ENCODE measurements at regions not wholly inside any gene's neighbourhood (a gene's known extent, or its start where the extent isn't known, plus 50 kb on each side); places are given as distances from the start of the nearest gene placed in this dataset.
A peak's percentile ranks its signal among the peaks of the same experiment; 100 is the strongest.

DNA sequence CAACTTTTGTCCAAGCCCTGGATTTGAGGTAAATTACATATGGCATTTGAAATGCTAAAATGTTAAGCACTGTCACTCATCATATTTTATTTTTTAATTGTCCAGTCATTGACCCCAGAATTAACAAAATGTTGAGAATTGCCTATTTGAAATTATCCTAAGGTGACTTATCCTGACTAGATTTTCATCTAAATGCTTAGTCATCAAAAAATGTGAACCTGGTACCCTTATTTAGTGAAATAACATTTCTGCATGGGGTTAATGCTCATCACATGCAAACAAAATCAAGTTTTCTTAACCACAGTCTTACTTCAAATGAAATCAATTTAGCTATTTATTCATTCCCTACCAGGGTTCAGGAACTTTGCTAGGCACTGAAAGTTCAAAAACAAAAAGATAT is 232.0 kb upstream of the DCN start:
- no peak for DNase-seq (ENCODE audit: low read depth)
- TF ChIP-seq, protein P1, sequence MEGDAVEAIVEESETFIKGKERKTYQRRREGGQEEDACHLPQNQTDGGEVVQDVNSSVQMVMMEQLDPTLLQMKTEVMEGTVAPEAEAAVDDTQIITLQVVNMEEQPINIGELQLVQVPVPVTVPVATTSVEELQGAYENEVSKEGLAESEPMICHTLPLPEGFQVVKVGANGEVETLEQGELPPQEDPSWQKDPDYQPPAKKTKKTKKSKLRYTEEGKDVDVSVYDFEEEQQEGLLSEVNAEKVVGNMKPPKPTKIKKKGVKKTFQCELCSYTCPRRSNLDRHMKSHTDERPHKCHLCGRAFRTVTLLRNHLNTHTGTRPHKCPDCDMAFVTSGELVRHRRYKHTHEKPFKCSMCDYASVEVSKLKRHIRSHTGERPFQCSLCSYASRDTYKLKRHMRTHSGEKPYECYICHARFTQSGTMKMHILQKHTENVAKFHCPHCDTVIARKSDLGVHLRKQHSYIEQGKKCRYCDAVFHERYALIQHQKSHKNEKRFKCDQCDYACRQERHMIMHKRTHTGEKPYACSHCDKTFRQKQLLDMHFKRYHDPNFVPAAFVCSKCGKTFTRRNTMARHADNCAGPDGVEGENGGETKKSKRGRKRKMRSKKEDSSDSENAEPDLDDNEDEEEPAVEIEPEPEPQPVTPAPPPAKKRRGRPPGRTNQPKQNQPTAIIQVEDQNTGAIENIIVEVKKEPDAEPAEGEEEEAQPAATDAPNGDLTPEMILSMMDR (IDR thresholded peaks at IDR 0.05; ENCODE audit: insufficient read depth, low read depth, low read length) = no peak
- no peak overlapping the region for H3K4me3 ChIP-seq (ENCODE audit: low read depth, low read length)

DNA sequence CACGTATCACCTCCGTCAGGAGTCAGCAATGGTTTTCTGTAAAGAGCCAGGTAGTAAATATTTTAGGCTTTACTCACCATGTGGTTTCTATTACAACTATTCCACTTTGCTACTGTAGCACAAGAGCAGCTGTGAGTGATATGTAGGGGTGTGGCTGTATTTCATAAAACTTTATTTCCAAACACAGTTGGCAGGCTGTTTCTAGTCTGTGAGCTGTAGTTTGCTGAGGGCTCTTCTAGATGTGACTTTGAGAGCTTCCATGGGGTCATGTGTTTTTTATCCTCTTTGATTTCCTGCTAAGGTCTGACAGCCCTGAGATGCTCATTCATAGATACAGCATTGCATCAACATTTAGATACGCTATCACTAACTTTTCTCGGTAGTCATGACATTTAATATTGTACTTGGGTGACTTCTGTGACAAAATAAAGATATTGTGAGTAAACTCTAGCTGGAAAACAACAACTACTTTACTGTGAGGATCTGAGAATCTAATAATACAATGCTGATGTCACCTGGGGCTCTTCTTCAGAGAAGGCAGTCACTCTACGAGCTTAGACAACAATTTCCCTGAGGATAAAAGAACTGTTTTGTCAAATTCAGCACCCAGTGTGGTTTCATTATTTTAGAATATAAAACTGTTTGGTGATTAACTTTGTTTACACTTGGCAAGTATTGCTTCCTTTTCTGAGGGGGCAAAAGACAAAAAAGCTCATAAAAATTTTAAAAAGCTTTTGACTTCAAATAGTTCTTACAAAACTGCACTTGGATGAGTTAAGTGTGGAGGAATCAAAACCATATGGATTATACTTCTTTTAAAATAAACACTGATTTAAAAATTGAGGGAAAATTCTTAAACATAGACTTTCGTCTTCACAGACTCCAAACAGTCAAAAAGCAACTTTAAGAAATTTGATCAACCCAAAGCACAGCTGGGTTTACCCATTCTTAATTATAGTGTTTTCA is 231.2 kb upstream of the DCN start:
- TF ChIP-seq, protein P1 (IDR thresholded peaks at IDR 0.05; ENCODE audit: insufficient read depth, low read depth, low read length) = no peak
- DNase-seq (ENCODE audit: low read depth) = peak; percentile 75

DNA sequence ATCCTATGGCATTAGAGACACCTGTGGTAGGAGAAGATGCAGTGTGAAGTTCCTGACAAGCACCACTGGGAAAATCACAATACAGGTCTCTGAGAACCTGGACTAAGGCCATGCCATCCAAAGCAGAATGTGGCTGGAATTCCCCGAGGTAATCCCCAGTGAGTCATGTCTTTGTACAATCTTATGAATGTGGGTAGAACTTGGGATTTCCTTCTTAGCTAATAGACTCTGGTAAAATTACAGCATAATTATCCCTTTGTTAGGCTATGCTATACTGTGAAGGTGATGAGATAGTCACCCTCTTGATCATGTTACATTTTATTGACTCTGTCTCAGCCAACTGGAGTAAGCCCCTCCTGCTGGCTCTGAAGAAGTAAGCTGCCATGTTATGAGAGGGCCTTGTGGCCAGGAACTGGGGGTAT is 224.3 kb upstream of the DCN start:
- TF ChIP-seq, protein P1 (IDR thresholded peaks at IDR 0.05; ENCODE audit: insufficient read depth, low read depth, low read length) = no peak
- H3K4me3 ChIP-seq (ENCODE audit: low read depth, low read length) = no peak overlapping the region
- DNase-seq (ENCODE audit: low read depth) = no peak

More for the DNA sequence above, 231.2 kb upstream of the DCN start:
- H3K4me3 ChIP-seq (ENCODE audit: low read depth, low read length) = no peak overlapping the region

DNA sequence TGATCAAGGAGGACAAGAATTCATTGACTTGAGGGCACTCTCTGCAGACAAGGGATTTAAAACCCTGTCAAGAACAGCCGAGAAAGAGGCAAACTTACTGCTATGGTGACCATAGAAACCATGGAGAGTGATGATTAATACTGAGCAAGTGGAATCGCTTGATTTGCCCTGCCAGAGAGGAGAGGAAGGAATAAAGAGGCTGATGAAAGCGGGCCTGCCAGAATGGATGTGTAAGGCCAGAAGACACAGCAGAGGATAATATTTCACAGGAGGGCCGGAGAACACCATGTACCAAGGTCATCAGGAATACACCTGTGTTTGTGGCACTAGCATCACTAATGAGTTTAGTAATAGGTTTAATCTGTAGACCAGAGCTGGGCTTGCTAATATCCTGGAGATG is 221.8 kb upstream of the DCN start:
- no peak for DNase-seq (ENCODE audit: low read depth)
- H3K4me3 ChIP-seq (ENCODE audit: low read depth, low read length) = no peak overlapping the region
- TF ChIP-seq, protein P1 (IDR thresholded peaks at IDR 0.05; ENCODE audit: insufficient read depth, low read depth, low read length) = no peak

DNA sequence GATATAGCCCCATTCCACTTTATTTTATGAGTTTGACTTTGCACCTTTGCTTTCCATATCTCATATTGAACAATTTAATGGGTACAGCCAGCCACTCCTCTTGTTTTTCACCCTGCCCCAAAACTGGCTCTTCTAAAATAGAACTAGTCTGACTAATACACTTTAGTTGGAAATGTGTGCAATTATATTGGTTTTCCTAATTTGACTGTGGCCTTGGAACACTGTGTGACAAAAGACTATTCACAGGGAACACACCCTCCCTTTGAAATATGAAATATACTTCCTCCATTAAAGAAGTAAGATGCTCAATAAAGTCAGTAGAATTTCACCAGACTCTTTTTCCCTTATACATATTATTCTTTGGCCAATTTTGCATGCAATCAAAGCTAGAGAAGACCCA is 218.6 kb upstream of the DCN start:
- DNase-seq (ENCODE audit: low read depth) = no peak
- TF ChIP-seq, protein P1 (IDR thresholded peaks at IDR 0.05; ENCODE audit: insufficient read depth, low read depth, low read length) = no peak
- H3K4me3 ChIP-seq (ENCODE audit: low read depth, low read length) = no peak overlapping the region

DNA sequence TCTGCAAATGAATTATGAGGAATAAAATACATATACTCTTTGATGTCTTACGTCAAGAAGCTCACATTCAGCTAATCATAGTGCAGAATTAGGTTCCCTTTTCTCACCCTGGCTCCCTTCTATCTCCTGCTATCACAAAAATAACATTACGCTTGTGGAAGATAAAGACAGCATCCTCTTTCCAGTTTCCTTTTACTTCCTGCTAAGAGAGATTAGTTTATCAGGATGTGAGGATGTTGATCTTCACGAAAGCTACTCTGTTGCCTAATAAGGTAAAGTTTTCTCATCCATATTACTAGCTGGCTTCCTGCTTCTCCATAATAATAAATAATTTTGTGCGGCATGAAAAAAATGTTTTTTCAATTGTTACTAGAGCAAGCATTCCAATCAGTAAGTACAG is 217.7 kb upstream of the DCN start:
- no peak overlapping the region for H3K4me3 ChIP-seq (ENCODE audit: low read depth, low read length)
- DNase-seq (ENCODE audit: low read depth) = no peak
- TF ChIP-seq, protein P1 (IDR thresholded peaks at IDR 0.05; ENCODE audit: insufficient read depth, low read depth, low read length) = no peak

All from fibroblast of villous mesenchyme (primary cell).